ENCODE measurements at regions not wholly inside any gene's neighbourhood (a gene's known extent, or its start where the extent isn't known, plus 50 kb on each side); places are given as distances from the start of the nearest gene placed in this dataset.

DNA sequence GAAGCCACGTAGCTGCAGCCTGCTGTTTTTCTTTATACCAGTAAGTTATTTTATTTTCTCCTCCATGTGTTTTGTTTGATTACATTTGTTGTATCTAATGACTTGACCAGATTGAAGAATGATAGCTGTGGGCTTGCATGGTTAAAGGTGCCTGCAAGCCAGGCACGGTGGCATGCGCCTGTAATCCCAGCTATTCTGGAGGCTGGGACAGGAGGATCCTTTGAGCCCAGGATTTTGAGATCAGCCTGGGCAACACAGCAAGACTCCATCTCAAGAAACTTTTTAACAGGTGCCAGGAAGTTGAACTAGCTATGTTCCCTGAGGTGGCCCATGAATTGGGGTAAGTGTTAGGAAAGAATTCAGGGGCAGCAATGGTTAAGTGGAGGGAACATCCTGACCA is 179.4 kb downstream of the IRS1 start:
- no peak for DNase-seq (ENCODE audit: low read depth)

DNA sequence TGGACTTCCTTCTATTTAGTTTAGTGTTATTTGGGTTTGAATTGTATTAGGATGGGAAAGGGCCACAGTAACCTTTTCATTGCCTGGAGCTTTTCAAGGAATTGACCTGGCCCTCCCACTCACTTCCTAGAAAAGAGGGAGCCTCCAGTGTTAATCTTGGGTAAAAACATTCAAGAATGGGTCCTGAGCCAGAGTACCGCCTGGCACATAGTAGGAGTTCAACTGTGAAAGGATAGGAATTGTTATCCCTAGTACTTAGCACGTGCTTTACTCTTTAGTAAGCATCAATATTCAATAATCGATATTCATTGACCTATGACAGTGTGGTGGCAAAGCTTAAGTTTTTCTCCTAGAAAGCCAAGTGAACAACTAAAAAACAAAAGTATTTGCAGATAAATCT is 179.9 kb downstream of the IRS1 start:
- no peak for DNase-seq (ENCODE audit: low read depth)

- no peak for DNase-seq (ENCODE audit: low read depth)
These were observed 180.6 kb downstream of the IRS1 start for GRCh38 chr2:226618875-226619605.

- no peak for DNase-seq (ENCODE audit: low read depth)
These were observed 181.1 kb downstream of the IRS1 start for GRCh38 chr2:226618544-226618874.

GRCh38 chr2:226615891-226616290 is 183.7 kb downstream of the IRS1 start:
- no peak for DNase-seq (ENCODE audit: low read depth)

GRCh38 chr2:226611944-226612318 is 187.7 kb downstream of the IRS1 start:
- no peak for DNase-seq (ENCODE audit: low read depth)

- DNase-seq (ENCODE audit: low read depth) = no peak
These were observed 188.2 kb downstream of the IRS1 start for GRCh38 chr2:226611196-226611943.

- DNase-seq (ENCODE audit: low read depth) = peak; percentile 65
These were observed 190.3 kb downstream of the IRS1 start for GRCh38 chr2:226609366-226609765.

DNA sequence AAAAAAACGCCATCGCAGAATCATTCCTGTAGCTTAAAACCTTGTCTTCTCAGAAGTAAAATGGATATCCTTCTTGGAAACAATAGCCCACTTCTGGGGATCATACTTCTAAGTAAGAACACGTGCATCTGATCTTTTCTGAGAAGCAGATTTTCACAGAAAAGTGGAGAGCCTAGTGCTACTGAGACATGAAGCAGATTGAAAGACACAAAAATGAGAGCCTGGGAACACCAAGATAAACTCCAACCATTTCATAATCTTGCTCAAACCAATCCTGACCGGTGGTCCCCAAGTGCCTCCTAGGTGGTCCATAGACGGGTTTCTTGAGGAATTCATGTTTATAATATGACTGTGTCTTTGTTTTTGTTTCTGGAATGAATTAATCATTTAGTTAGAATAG is 191.2 kb downstream of the IRS1 start:
- no peak for DNase-seq (ENCODE audit: low read depth)

- no peak for DNase-seq (ENCODE audit: low read depth)
These were observed 192.2 kb downstream of the IRS1 start for GRCh38 chr2:226607379-226607778.

DNA sequence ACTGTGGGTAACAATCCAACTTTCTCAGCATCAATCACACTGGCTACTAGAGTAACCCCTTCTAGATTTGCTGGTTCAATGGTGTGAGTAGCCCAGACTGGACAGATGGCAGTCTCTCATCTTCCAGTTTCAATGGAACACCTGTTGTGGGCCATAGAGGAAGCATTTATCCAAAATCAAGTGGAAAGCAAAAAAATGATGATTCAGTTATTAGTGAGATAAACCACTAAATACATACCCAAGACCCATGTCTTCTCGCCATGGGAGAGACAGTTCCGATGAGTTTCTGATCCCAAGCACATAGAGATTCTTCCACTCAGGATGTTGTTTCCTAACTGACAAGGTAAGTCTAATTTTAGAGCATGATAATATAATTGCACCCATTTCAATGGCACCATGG is 194.0 kb downstream of the IRS1 start:
- no peak for DNase-seq (ENCODE audit: low read depth)

- no peak for DNase-seq (ENCODE audit: low read depth)
These were observed 196.0 kb downstream of the IRS1 start for GRCh38 chr2:226603606-226604005.

- DNase-seq (ENCODE audit: low read depth) = no peak
These were observed 197.5 kb downstream of the IRS1 start for GRCh38 chr2:226601881-226602662.

- DNase-seq (ENCODE audit: low read depth) = no peak
These were observed 198.8 kb downstream of the IRS1 start for GRCh38 chr2:226600802-226601201.

DNA sequence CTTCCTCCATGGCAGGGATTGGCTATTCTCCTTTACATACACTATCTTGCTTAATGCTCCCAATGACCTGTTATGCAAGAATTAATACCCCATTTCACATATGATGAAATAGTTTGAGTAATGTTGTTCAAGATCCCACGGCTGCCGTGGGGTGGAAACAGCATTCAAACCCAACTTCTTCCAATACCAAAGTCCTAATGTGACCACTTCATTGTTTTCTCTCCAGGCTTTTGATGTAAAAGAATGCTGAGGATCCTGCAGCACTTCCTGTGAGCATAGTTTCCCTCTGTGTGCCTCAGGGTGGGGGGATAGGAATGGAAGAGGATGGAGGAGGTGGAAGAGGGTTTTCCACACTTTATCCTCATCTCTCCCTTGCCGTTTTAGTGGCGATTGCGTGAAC is 199.4 kb downstream of the IRS1 start:
- DNase-seq (ENCODE audit: low read depth) = no peak

DNA sequence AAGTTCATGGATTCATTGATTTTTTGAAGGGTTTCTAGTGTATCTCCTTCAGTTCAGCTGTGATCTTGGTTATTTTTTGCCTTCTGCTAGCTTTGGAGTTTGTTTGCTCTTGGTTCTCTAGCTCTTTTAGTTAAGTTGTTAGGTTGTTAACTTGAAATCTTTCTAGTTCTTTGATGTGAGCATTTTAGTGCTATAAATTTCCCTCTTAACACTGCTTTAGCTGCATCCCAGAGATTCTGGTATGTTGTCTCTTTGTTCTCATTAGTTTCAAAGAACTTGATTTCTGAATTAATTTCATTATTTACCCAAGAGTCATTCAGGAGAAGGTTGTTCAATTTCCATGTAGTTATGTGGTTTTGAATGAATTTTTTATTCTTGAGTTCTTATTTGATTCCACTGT is 210.6 kb downstream of the IRS1 start:
- no peak for DNase-seq (ENCODE audit: low read depth)

DNA sequence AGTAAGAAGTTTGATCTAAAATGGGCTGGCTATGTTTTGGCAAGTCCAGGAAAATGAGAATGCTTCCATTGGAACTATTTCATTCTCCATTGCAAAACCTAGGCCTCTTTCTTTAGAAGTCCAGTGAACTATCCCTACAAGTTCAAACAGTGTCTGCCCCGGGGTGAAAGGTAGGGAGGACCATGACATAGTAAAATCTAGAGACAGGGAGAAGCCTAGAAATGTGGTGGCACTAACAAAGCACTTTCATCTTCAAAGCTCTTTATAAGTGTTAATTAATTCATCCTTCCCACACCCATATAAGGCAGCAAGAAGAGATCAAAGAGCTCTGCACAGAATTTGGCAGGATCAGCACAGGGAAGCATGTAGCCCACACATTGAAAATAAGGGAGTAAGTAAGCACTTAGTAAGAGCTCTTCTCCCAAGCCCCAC is 214.5 kb downstream of the IRS1 start:
- no peak for DNase-seq (ENCODE audit: low read depth)

- no peak for DNase-seq (ENCODE audit: low read depth)
These were observed 215.0 kb downstream of the IRS1 start for GRCh38 chr2:226584518-226585055.

DNA sequence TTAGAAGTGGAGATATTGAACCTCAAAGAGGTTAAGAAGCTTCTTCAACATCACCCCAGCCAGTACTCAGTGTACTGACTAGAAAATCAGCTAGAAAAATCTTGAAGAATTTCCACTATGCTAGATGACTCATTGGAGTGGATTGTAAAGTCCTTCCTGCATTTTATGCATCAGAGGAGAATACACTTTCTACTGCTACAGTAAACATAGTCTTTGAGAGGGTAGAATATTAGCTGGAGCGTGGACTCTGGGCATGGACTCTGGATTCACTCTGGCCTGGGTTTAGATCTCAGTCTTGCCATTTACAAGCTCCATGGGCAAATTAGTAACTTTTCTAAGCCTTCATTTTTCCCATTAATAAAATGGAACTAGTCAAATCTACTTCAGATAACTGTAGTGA is 215.9 kb downstream of the IRS1 start:
- peak; percentile 71 for DNase-seq (ENCODE audit: low read depth)

DNA sequence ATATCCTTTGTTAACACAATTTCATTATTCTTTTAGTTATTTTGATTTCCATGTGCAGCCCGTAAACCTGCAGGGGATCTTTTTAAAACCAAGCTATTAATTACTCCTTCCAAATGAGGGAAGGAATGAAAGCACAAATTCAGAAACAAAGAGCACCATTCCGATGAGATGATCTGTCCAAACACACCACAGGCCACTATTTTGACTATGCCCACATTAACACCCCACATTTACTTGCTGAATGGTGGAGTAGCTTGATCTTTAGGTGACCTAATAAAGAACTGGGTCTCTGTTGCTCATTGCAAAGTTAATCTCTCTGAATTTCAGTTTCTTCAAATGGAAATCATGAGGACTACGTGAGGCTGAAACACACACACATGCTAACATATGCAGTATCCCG is 218.0 kb downstream of the IRS1 start:
- no peak for DNase-seq (ENCODE audit: low read depth)

GRCh38 chr2:226581004-226581403 is 218.6 kb downstream of the IRS1 start:
- DNase-seq (ENCODE audit: low read depth) = no peak

DNA sequence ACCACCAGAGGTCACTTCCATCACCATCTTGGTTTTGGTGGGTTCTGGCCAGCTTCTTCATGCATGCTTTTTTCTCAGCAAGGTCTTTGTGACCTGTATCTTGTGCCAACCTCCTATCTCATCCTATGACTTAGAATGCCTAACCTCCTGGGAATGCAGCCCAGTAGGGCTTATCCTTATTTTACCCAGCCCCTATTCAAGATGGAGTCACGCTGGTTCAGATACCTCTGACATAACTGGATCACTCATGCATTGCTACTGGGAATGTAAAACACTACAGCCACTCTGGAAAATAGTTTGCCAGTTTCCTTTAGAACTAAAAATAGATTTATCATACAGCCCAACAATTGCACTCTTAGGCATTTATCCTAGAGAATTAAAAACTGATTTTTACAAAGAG is 219.2 kb downstream of the IRS1 start:
- DNase-seq (ENCODE audit: low read depth) = no peak

- no peak for DNase-seq (ENCODE audit: low read depth)
These were observed 220.1 kb downstream of the IRS1 start for GRCh38 chr2:226579519-226579918.

Data from GM04503 (cell line).